NB4 (cell line): ENCODE measurements at regions not wholly inside any gene's neighbourhood (a gene's known extent, or its start where the extent isn't known, plus 50 kb on each side); places are given as distances from the start of the nearest gene placed in this dataset.

ENCODE experiments used
- DNase-seq: peaks from one replicate; pipeline ENCODE4 v3.0.0; 2010; ENCODE audit warnings: low read depth
- H3K4me3 ChIP-seq: one replicate; pipeline ENCODE4 v1.5.1; 2011; ENCODE audit warnings: mild to moderate bottlenecking, low read depth, low read length, moderate library complexity
- CTCF ChIP-seq: IDR thresholded peaks from one replicate; pipeline ENCODE4 v1.5.1; 2012; ENCODE audit warnings: low read depth, low read length
- MAX ChIP-seq: IDR thresholded peaks from 2 replicates; pipeline ENCODE4 v1.6.1; 2011; ENCODE audit warnings: low read depth, low read length
- MYC ChIP-seq: IDR thresholded peaks from 2 replicates; pipeline ENCODE4 v1.6.1; 2011; ENCODE audit warnings: low read depth, low read length
- POLR2A ChIP-seq: IDR thresholded peaks from 2 replicates; pipeline ENCODE4 v1.6.1; 2011; ENCODE audit warnings: mild to moderate bottlenecking; ENCODE audit not compliant: insufficient read length; ENCODE audit errors: extremely low read depth

GRCh38 chr2:180370511-180371205, 363.6 kb upstream of the CWC22 start:
- DNase-seq: no peak
- TF ChIP-seq CTCF: no peak
- TF ChIP-seq POLR2A: no peak
- no peak overlapping the region for H3K4me3 ChIP-seq

GRCh38 chr2:180368881-180369280, 361.8 kb upstream of the CWC22 start:
- H3K4me3 ChIP-seq: no peak overlapping the region
- no peak for DNase-seq
- TF ChIP-seq MAX: no peak
- TF ChIP-seq CTCF: no peak
- no peak for TF ChIP-seq POLR2A
- no peak for TF ChIP-seq MYC

GRCh38 chr2:180367815-180368214, 360.7 kb upstream of the CWC22 start:
- no peak for TF ChIP-seq MAX
- TF ChIP-seq CTCF: no peak
- TF ChIP-seq MYC: no peak
- TF ChIP-seq POLR2A: no peak
- DNase-seq: no peak
- no peak overlapping the region for H3K4me3 ChIP-seq

- TF ChIP-seq CTCF: no peak
- no peak for TF ChIP-seq POLR2A
- no peak for TF ChIP-seq MAX
- no peak for TF ChIP-seq MYC
- H3K4me3 ChIP-seq: no peak overlapping the region
- DNase-seq: no peak
Measured at GRCh38 chr2:180366481-180366880, 359.4 kb upstream of the CWC22 start.

GRCh38 chr2:180364719-180365118, 357.6 kb upstream of the CWC22 start:
- no peak for DNase-seq
- TF ChIP-seq MYC: no peak
- no peak for TF ChIP-seq CTCF
- no peak for TF ChIP-seq POLR2A
- TF ChIP-seq MAX: no peak

GRCh38 chr2:180360283-180360618, 353.2 kb upstream of the CWC22 start:
- no peak for TF ChIP-seq POLR2A
- no peak for TF ChIP-seq CTCF
- TF ChIP-seq MYC: no peak
- H3K4me3 ChIP-seq: no peak overlapping the region
- DNase-seq: no peak

More at GRCh38 chr2:180364719-180365118, 357.6 kb upstream of the CWC22 start:
- no peak overlapping the region for H3K4me3 ChIP-seq
